GM10266 (cell line): ENCODE measurements at regions not wholly inside any gene's neighbourhood (a gene's known extent, or its start where the extent isn't known, plus 50 kb on each side); places are given as distances from the start of the nearest gene placed in this dataset.
"Not testable (repeated sequence)": the region's sequence is repeated elsewhere in the genome, so short reads cannot be mapped to it uniquely, and the experiment has no call there.

Experiments used
- DNase-seq: peaks from one replicate; pipeline ENCODE4 v3.0.0; 2012; ENCODE audit errors: extremely low spot score
- CTCF ChIP-seq: IDR thresholded peaks from 2 replicates; pipeline ENCODE4 v1.5.1; 2012; ENCODE audit warnings: mild to moderate bottlenecking, low read depth; ENCODE audit not compliant: control insufficient read depth, insufficient read depth; ENCODE audit errors: missing control alignments

GRCh38 chr3:127438371-127438770 is 150.5 kb upstream of the PRR20G start:
- DNase-seq = no peak
- no peak for TF ChIP-seq CTCF

GRCh38 chr3:127435299-127435698 is 147.5 kb upstream of the PRR20G start:
- DNase-seq = not testable (repeated sequence)

- TF ChIP-seq CTCF = no peak
- no peak for DNase-seq
Observed at GRCh38 chr3:127431066-127431465, 143.2 kb upstream of the PRR20G start.

GRCh38 chr3:127428344-127428997 is 140.6 kb upstream of the PRR20G start:
- TF ChIP-seq CTCF = no peak
- DNase-seq = no peak

- no peak for TF ChIP-seq CTCF
- no peak for DNase-seq
Observed at GRCh38 chr3:127427666-127428065, 139.8 kb upstream of the PRR20G start.

GRCh38 chr3:127427156-127427555 is 139.3 kb upstream of the PRR20G start:
- TF ChIP-seq CTCF = no peak
- no peak for DNase-seq

GRCh38 chr3:127426444-127427153 is 138.8 kb upstream of the PRR20G start:
- TF ChIP-seq CTCF = no peak
- DNase-seq = no peak
